DOHH2 (cell line): ENCODE measurements at regions not wholly inside any gene's neighbourhood (a gene's known extent, or its start where the extent isn't known, plus 50 kb on each side); places are given as distances from the start of the nearest gene placed in this dataset.

ENCODE experiments used
- H3F3A ChIP-seq: fragments of 200-600 bp; sonication (generic), shearing (Covaris generic); 2 replicates; pipeline ENCODE4 v1.6.0; 2016; ENCODE audit warnings: antibody characterized with exemption, mild to moderate bottlenecking; ENCODE audit not compliant: control insufficient read depth, insufficient read depth
- H3K27ac ChIP-seq: fragments of 200-600 bp; sonication (generic); 2 replicates; pipeline ENCODE4 v1.5.1; 2014; ENCODE audit warnings: low read depth, mild to moderate bottlenecking, low read length, moderate library complexity
- H3K27me3 ChIP-seq: fragments of 200-600 bp; sonication (generic); 2 replicates; pipeline ENCODE4 v1.6.1; 2014; ENCODE audit warnings: mild to moderate bottlenecking, low read length, mixed read lengths; ENCODE audit not compliant: control insufficient read depth
- H3K36me3 ChIP-seq: fragments of 200-600 bp; sonication (generic); 2 replicates; pipeline ENCODE4 v1.6.1; 2014; ENCODE audit warnings: mild to moderate bottlenecking, low read length, moderate library complexity, mixed read lengths; ENCODE audit not compliant: control insufficient read depth
- H3K4me1 ChIP-seq: fragments of 200-600 bp; sonication (generic); 2 replicates; pipeline ENCODE4 v1.6.1; 2014; ENCODE audit warnings: mild to moderate bottlenecking, low read length, mixed read lengths; ENCODE audit not compliant: control insufficient read depth
- H3K4me2 ChIP-seq: fragments of 200-600 bp; sonication (generic); 2 replicates; pipeline ENCODE4 v1.6.0; 2014; ENCODE audit warnings: mild to moderate bottlenecking, low read length, moderate library complexity
- H3K4me3 ChIP-seq: fragments of 200-600 bp; sonication (generic); 2 replicates; pipeline ENCODE4 v1.5.1; 2014; ENCODE audit warnings: mild to moderate bottlenecking, low read length, mixed read lengths
- H3K79me2 ChIP-seq: fragments of 200-600 bp; sonication (generic); 2 replicates; pipeline ENCODE4 v1.6.1; 2014; ENCODE audit warnings: mild to moderate bottlenecking, low read length, mixed read lengths; ENCODE audit not compliant: control insufficient read depth
- H3K9me2 ChIP-seq: fragments of 200-600 bp; sonication (generic); replicated peaks from 2 replicates; pipeline ENCODE4 v1.6.1; 2014; ENCODE audit warnings: mild to moderate bottlenecking, low read length, mixed read lengths; ENCODE audit not compliant: control insufficient read depth
- H3K9me3 ChIP-seq: fragments of 200-600 bp; sonication (generic); 2 replicates; pipeline ENCODE4 v1.6.1; 2014; ENCODE audit warnings: antibody characterized with exemption, low read length, mixed read lengths; ENCODE audit not compliant: control insufficient read depth, insufficient read depth
- H4K20me1 ChIP-seq: fragments of 200-600 bp; sonication (generic); 2 replicates; pipeline ENCODE4 v1.6.0; 2014; ENCODE audit warnings: low read depth, mild to moderate bottlenecking, antibody characterized with exemption, low read length, moderate library complexity; ENCODE audit not compliant: control insufficient read depth, insufficient read depth
- EZH2phosphoT487 ChIP-seq: fragments of 200-600 bp; sonication (generic); IDR thresholded peaks from 2 replicates; pipeline ENCODE4 v1.6.1; 2017; ENCODE audit warnings: borderline replicate concordance, mild to moderate bottlenecking, antibody characterized with exemption, low read length, moderate library complexity, mixed read lengths
- TF ChIP-seq, protein P1 (sequence below): fragments of 200-600 bp; sonication (generic); IDR thresholded peaks from one replicate; pipeline ENCODE4 v1.5.1; 2014; ENCODE audit warnings: antibody characterized with exemption, mild to moderate bottlenecking, low read depth, low read length; ENCODE audit not compliant: poor library complexity, severe bottlenecking

- H3K9me2 ChIP-seq = no peaks in the 10 kb centered on the region
- 0 out of 2 replicates have a peak, but pooled peaks cover 2% of the 10 kb centered on the region for H3K9me3 ChIP-seq
- H4K20me1 ChIP-seq = no peaks in the 10 kb centered on the region
- H3K4me1 ChIP-seq = peaks cover 36% of the 10 kb centered on the region
- H3F3A ChIP-seq = peaks cover 8% of the 10 kb centered on the region
- H3K4me2 ChIP-seq = no peak overlapping the region
- H3K79me2 ChIP-seq = no peaks in the 10 kb centered on the region
- TF ChIP-seq, protein P1, sequence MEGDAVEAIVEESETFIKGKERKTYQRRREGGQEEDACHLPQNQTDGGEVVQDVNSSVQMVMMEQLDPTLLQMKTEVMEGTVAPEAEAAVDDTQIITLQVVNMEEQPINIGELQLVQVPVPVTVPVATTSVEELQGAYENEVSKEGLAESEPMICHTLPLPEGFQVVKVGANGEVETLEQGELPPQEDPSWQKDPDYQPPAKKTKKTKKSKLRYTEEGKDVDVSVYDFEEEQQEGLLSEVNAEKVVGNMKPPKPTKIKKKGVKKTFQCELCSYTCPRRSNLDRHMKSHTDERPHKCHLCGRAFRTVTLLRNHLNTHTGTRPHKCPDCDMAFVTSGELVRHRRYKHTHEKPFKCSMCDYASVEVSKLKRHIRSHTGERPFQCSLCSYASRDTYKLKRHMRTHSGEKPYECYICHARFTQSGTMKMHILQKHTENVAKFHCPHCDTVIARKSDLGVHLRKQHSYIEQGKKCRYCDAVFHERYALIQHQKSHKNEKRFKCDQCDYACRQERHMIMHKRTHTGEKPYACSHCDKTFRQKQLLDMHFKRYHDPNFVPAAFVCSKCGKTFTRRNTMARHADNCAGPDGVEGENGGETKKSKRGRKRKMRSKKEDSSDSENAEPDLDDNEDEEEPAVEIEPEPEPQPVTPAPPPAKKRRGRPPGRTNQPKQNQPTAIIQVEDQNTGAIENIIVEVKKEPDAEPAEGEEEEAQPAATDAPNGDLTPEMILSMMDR = no peak
- TF ChIP-seq EZH2phosphoT487 = no peak
- no peaks in the 10 kb centered on the region for H3K27me3 ChIP-seq
- H3K27ac ChIP-seq = no peak overlapping the region
- H3K4me3 ChIP-seq = no peak overlapping the region
- no peaks in the 10 kb centered on the region for H3K36me3 ChIP-seq
Observed at GRCh38 chr15:66911131-66911700, 154.2 kb upstream of the SMAD3 start.

DNA sequence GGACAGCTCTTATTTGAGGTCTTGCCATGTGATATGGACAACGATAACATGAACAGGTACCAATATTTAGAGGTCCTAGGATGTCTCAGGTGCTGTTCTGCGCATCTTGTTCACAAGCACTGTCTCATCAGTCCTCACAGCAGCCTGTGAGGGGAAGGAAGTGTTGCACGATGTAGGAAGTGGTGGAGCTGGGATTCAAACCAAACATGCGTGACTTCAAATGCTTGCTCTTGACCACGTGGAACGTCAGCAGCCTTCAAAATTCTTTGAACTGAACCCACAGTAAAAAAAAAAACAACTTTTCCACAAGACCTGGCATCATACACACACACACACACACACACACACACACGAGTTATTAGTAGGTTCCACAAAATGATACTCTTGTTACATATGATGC, 153.4 kb upstream of the SMAD3 start:
- H3K4me1 ChIP-seq = peaks cover 34% of the 10 kb centered on the region
- no peaks in the 10 kb centered on the region for H3K9me3 ChIP-seq
- no peaks in the 10 kb centered on the region for H3K27me3 ChIP-seq
- H3K27ac ChIP-seq = no peak overlapping the region
- no peaks in the 10 kb centered on the region for H3K9me2 ChIP-seq
- no peaks in the 10 kb centered on the region for H4K20me1 ChIP-seq
- H3K79me2 ChIP-seq = no peaks in the 10 kb centered on the region
- no peaks in the 10 kb centered on the region for H3K36me3 ChIP-seq
- no peak overlapping the region for H3K4me3 ChIP-seq
- H3F3A ChIP-seq = peaks cover 8% of the 10 kb centered on the region
- no peak for TF ChIP-seq EZH2phosphoT487
- TF ChIP-seq, protein P1 = no peak
- peak overlapping the region; percentile 29 for H3K4me2 ChIP-seq

- TF ChIP-seq, protein P1 = no peak
- no peak for TF ChIP-seq EZH2phosphoT487
- Histone ChIP-seq H3K4me3 (no peak overlapping the region), H3F3A (peaks cover 8% of the 10 kb centered on the region), H3K79me2 (no peaks in the 10 kb centered on the region), H3K27ac (no peak overlapping the region), H4K20me1 (no peaks in the 10 kb centered on the region), H3K27me3 (no peaks in the 10 kb centered on the region), H3K36me3 (no peaks in the 10 kb centered on the region), H3K9me2 (no peaks in the 10 kb centered on the region), H3K4me1 (peaks cover 30% of the 10 kb centered on the region), H3K9me3 (peaks cover 2% of the 10 kb centered on the region; the same call in 1 of the 2 replicates), H3K4me2 (peak overlapping the region; percentile 29)
Observed at GRCh38 chr15:66912441-66912840, 153.0 kb upstream of the SMAD3 start.
